ENCODE measurements at regions not wholly inside any gene's neighbourhood (a gene's known extent, or its start where the extent isn't known, plus 50 kb on each side); places are given as distances from the start of the nearest gene placed in this dataset.

GRCh38 chr1:200247518-200247917, 162.3 kb downstream of the ZNF281 start:
- TF ChIP-seq MAX (IDR thresholded peaks at IDR 0.05; ENCODE audit: low read depth, low read length) (no peak), MYC (IDR thresholded peaks at IDR 0.05; ENCODE audit: low read depth, low read length) (no peak), CTCF (IDR thresholded peaks at IDR 0.05; ENCODE audit: low read depth, low read length) (no peak), POLR2A (IDR thresholded peaks at IDR 0.05; ENCODE audit: extremely low read depth, insufficient read length) (no peak)
- no peak overlapping the region for H3K4me3 ChIP-seq (ENCODE audit: low read depth, low read length)
- no peak for DNase-seq (ENCODE audit: low read depth)

- H3K4me3 ChIP-seq (ENCODE audit: low read depth, low read length) = no peak overlapping the region
- TF ChIP-seq MYC (IDR thresholded peaks at IDR 0.05; ENCODE audit: low read depth, low read length) = no peak
- TF ChIP-seq CTCF (IDR thresholded peaks at IDR 0.05; ENCODE audit: low read depth, low read length) = no peak
- no peak for TF ChIP-seq MAX (IDR thresholded peaks at IDR 0.05; ENCODE audit: low read depth, low read length)
- TF ChIP-seq POLR2A (IDR thresholded peaks at IDR 0.05; ENCODE audit: extremely low read depth, insufficient read length) = no peak
- DNase-seq (ENCODE audit: low read depth) = no peak
Measured at GRCh38 chr1:200245473-200245872, 164.4 kb downstream of the ZNF281 start.

- no peak overlapping the region for H3K4me3 ChIP-seq (ENCODE audit: low read depth, low read length)
- TF ChIP-seq POLR2A (IDR thresholded peaks at IDR 0.05; ENCODE audit: extremely low read depth, insufficient read length) (no peak), MYC (IDR thresholded peaks at IDR 0.05; ENCODE audit: low read depth, low read length) (no peak), MAX (IDR thresholded peaks at IDR 0.05; ENCODE audit: low read depth, low read length) (peak; percentile 62)
- peak; percentile 24 for DNase-seq (ENCODE audit: low read depth)
Measured at GRCh38 chr1:200243042-200243437, 166.8 kb downstream of the ZNF281 start.

GRCh38 chr1:200242110-200243041, 167.5 kb downstream of the ZNF281 start:
- no peak overlapping the region for H3K4me3 ChIP-seq (ENCODE audit: low read depth, low read length)
- TF ChIP-seq MYC (IDR thresholded peaks at IDR 0.05; ENCODE audit: low read depth, low read length) (no peak), CTCF (IDR thresholded peaks at IDR 0.05; ENCODE audit: low read depth, low read length) (no peak), POLR2A (IDR thresholded peaks at IDR 0.05; ENCODE audit: extremely low read depth, insufficient read length) (peak; percentile 38), MAX (IDR thresholded peaks at IDR 0.05; ENCODE audit: low read depth, low read length) (0 out of 2 replicates have a peak, but pooled peaks have one; percentile 38)
- peak; percentile 29 for DNase-seq (ENCODE audit: low read depth)

GRCh38 chr1:200240656-200241055, 169.2 kb downstream of the ZNF281 start:
- TF ChIP-seq POLR2A (IDR thresholded peaks at IDR 0.05; ENCODE audit: extremely low read depth, insufficient read length) (no peak), MYC (IDR thresholded peaks at IDR 0.05; ENCODE audit: low read depth, low read length) (no peak), MAX (IDR thresholded peaks at IDR 0.05; ENCODE audit: low read depth, low read length) (no peak), CTCF (IDR thresholded peaks at IDR 0.05; ENCODE audit: low read depth, low read length) (no peak)
- DNase-seq (ENCODE audit: low read depth) = no peak

GRCh38 chr1:200238311-200238710, 171.5 kb downstream of the ZNF281 start:
- no peak for DNase-seq (ENCODE audit: low read depth)
- no peak for TF ChIP-seq MAX (IDR thresholded peaks at IDR 0.05; ENCODE audit: low read depth, low read length)
- no peak overlapping the region for H3K4me3 ChIP-seq (ENCODE audit: low read depth, low read length)

More at GRCh38 chr1:200240656-200241055, 169.2 kb downstream of the ZNF281 start:
- no peak overlapping the region for H3K4me3 ChIP-seq (ENCODE audit: low read depth, low read length)
